ENCODE measurements at regions not wholly inside any gene's neighbourhood (a gene's known extent, or its start where the extent isn't known, plus 50 kb on each side); places are given as distances from the start of the nearest gene placed in this dataset.

DNA sequence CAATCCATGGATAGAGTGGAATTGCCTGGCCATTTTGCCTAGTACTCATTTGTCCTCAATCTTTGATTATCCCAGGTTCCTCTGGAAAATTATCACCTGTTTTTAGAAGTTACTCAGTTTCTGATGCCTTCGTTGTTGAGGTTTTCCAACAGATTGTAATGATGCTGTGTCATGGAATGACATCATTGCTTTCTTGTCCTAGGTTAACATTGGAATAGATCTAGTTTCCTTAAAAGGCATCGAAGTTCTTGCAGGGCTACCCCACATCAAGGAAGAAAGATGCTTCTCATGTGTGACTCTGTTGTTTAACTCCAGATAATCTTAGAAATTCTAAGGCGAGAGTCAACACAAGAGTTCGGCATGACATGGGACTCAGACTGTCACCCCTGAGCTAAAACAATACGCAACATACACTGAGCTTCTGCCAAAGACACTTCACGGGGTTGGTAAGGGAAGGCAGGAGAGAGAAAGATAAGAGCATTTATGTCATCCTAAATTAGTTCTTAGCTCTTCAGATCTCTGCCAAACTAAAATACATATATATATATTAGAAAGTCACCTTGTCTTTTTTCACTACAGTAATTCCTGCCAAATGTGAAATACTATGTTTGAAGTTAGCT, 293.2 kb upstream of the WWC1 start:
- DNase-seq (ENCODE audit: low read depth): no peak
- no peak overlapping the region for H3K4me3 ChIP-seq (ENCODE audit: low read depth, low read length)
- TF ChIP-seq, protein P1, sequence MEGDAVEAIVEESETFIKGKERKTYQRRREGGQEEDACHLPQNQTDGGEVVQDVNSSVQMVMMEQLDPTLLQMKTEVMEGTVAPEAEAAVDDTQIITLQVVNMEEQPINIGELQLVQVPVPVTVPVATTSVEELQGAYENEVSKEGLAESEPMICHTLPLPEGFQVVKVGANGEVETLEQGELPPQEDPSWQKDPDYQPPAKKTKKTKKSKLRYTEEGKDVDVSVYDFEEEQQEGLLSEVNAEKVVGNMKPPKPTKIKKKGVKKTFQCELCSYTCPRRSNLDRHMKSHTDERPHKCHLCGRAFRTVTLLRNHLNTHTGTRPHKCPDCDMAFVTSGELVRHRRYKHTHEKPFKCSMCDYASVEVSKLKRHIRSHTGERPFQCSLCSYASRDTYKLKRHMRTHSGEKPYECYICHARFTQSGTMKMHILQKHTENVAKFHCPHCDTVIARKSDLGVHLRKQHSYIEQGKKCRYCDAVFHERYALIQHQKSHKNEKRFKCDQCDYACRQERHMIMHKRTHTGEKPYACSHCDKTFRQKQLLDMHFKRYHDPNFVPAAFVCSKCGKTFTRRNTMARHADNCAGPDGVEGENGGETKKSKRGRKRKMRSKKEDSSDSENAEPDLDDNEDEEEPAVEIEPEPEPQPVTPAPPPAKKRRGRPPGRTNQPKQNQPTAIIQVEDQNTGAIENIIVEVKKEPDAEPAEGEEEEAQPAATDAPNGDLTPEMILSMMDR (IDR thresholded peaks at IDR 0.05; ENCODE audit: insufficient read depth, low read length): no peak

DNA sequence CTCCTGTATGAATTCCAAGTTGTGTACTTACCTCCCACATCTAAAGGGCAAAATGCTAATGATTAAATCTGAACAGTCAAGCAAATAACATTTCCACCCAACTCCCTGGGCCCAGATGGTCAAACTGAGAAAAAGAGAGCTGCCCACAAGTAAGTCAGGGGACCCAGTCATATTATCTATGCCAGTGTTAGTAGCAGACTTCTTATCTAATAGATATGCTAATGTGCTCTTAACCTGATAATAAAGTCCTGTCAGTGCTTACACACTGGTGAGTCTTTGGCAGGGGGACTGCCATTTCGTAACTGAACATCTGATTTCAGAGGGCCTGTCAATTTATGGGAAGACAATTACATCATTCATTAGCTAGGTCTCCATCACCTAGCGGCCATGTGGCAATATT, 292.3 kb upstream of the WWC1 start:
- no peak for DNase-seq (ENCODE audit: low read depth)
- TF ChIP-seq, protein P1 (IDR thresholded peaks at IDR 0.05; ENCODE audit: insufficient read depth, low read length): no peak
- no peak overlapping the region for H3K4me3 ChIP-seq (ENCODE audit: low read depth, low read length)

GRCh38 chr5:168001318-168001717, 290.1 kb upstream of the WWC1 start:
- TF ChIP-seq, protein P1 (IDR thresholded peaks at IDR 0.05; ENCODE audit: insufficient read depth, low read length): no peak
- no peak overlapping the region for H3K4me3 ChIP-seq (ENCODE audit: low read depth, low read length)
- no peak for DNase-seq (ENCODE audit: low read depth)

DNA sequence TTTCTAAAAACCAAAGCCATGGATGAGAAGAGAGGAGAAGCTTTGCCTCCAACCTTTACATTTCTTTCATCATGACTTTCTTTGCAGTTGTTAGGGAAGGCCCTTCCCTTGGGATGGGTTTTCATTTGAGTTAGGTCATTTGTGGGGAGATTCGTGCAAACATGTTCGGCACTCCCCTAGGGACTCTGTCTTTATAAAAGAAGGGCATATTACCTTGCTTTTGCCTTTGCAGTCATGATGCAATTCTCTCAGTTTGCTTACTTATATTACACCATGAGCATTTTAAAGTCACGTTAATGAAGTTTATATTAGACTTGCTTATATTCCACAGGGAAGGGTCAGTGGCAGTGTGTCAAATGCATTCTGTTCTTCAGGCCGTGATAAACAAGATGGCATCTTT, 289.3 kb upstream of the WWC1 start:
- no peak overlapping the region for H3K4me3 ChIP-seq (ENCODE audit: low read depth, low read length)
- DNase-seq (ENCODE audit: low read depth): no peak
- TF ChIP-seq, protein P1 (IDR thresholded peaks at IDR 0.05; ENCODE audit: insufficient read depth, low read length): no peak

DNA sequence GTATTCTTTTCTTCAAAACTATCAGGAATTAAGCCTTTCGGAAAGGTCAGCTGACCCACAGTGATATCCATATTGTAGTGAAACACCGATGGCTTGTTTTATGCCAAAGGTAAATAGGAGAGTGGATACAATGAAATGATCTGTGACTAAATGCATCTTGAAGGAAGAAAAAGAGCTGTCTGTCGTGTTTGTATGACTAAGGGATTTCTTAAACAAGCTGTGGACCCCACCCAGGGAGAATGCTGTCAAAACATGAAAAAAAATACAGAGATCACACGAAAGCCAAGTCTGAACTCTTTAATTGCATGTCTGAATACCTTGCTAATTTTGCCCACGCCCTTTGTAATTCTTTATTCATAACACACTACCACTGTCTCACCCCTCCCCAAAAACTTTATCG, 286.4 kb upstream of the WWC1 start:
- no peak for DNase-seq (ENCODE audit: low read depth)
- TF ChIP-seq, protein P1 (IDR thresholded peaks at IDR 0.05; ENCODE audit: insufficient read depth, low read length): no peak
- H3K4me3 ChIP-seq (ENCODE audit: low read depth, low read length): no peak overlapping the region

DNA sequence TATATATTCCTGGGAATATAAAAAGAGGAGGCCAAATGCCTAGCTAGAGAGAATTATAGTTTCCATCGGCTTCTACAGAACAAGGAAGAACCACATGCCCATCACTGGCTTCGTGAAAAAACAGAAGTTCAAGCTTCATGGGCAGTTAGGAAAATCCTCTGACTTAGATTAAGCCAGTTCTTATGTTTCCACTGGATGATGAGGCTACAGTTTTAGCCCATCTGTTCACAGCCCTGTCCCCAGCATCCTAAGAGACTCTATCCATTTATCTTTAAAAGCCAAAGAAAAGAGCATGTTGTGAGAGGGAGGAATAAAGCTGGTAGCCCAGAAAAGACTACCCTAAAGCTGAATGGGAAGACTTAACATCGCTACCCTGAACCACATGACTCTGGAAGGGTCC, 285.5 kb upstream of the WWC1 start:
- no peak for DNase-seq (ENCODE audit: low read depth)
- TF ChIP-seq, protein P1 (IDR thresholded peaks at IDR 0.05; ENCODE audit: insufficient read depth, low read length): no peak
- no peak overlapping the region for H3K4me3 ChIP-seq (ENCODE audit: low read depth, low read length)
